ENCODE measurements at regions not wholly inside any gene's neighbourhood (a gene's known extent, or its start where the extent isn't known, plus 50 kb on each side); places are given as distances from the start of the nearest gene placed in this dataset.

GRCh38 chr12:13503094-13503835, 306.7 kb downstream of the EMP1 start:
- no peak for DNase-seq (ENCODE audit: low spot score)

DNA sequence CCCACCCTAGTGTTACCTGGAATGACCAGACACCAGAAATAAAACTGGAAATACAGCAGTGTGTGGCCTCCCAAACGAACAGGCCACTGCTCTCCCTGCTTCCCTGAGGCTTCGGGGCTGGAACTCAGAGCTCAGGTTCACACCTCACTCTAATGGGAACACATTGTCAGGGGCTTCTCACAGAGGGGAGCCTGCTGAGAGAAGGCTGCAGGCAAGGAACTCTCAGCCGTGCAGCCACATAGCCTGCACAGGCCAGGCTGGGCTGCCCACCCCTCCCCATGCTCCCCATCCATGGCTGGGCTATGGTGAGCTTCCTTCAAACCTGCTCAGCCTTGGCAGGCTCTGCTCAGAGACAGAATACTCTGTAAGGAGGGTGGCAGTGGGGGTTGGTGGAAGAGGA, 302.5 kb downstream of the EMP1 start:
- no peak for DNase-seq (ENCODE audit: low spot score)

DNA sequence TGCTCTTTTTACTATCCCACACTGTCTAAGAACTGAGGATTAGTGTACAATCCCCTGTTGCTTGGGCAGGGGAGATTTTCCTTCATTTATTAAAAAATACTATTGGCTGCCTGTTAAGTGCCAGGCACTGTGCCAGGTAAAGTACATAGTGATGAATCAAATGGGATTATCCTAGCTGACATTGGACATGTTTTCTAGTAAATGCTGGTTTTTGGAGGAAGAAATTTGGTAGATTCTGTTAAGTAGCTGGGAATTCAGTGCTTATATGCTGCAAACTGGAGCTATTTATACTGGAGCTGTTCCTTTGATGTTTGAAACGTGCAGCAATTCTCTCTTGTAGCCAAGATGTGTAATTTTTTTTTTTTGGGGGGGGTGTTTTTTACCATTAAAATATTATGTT, 299.6 kb downstream of the EMP1 start:
- no peak for DNase-seq (ENCODE audit: low spot score)

DNA sequence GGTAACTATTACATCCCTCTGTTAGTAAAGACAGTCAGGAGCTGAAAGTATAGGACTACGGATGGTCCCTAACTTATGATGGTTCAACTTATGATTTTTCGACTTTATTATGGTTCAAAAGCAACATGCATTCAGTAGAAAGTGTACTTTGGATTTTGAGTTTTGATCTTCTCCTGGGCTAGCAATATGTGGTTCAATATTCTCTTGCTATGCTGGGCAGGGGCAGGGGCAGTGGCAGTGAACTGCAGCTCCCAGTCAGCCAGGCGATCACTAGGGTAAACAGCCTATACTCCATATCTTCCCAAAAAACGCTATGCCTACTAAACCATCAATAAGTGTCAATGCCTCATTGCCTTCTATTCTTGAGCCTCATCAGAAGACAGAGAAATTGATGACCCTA, 292.7 kb downstream of the EMP1 start:
- no peak for DNase-seq (ENCODE audit: low spot score)

DNA sequence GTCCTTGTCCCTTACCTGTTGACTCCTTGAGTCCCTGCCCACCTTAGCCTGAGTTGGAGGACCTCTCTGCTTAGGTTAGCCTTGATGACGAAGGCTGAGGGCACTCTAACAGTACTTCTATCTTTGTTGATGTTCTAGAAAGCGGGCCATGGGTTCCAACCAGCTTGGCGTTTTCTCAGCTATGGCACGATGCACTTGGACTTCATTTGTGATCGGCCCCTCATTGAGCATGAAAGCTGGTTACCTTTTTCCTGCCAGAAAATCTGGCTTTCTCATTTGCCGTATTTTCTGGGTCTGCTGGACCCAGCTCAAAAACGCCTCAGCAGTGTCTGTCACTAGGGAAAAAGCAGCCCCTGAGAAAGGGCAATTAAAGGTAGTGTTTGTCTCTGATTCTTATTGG, 290.8 kb downstream of the EMP1 start:
- no peak for DNase-seq (ENCODE audit: low spot score)

DNA sequence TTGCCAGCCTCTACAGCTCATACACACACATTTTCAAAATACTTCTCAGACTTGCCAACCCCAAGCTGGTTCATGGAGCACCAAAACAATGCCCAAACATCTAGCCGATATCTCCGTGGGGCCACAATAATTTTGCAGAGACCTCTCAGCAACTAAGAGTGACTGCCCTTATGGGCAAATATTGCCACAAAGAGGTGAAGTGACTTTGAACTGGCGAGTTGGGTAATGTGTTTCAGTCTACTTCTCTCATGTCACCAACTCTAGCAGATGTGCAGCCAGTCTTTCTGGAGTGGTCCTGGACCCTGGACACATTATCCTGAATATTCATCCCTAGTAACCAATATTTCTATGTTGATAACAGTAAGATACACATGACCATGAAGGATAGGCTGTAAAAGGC, 290.3 kb downstream of the EMP1 start:
- no peak for DNase-seq (ENCODE audit: low spot score)

GRCh38 chr12:13478650-13479181, 282.2 kb downstream of the EMP1 start:
- no peak for DNase-seq (ENCODE audit: low spot score)

DNA sequence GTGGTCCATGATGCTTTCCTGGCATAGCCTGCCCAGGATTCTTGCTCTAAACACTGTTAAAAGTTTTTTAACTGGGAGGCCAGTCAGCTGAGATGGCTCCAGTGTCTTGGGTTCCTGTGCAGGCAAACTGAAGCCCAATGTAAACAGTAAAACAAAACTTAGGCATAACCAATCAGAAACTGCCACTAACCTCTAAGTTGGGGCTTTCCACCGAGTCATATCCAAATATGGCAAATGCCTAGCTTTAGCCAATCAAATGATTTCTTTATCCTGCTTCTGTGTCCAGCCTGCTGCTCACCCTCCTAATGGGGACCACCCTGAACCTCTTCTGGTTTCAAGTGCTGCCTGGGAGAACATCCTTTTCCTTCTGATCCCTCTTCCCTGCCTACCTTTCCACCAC, 277.9 kb downstream of the EMP1 start:
- no peak for DNase-seq (ENCODE audit: low spot score)

GRCh38 chr12:13472690-13473089, 276.2 kb downstream of the EMP1 start:
- DNase-seq (ENCODE audit: low spot score), result peak; percentile 9

DNA sequence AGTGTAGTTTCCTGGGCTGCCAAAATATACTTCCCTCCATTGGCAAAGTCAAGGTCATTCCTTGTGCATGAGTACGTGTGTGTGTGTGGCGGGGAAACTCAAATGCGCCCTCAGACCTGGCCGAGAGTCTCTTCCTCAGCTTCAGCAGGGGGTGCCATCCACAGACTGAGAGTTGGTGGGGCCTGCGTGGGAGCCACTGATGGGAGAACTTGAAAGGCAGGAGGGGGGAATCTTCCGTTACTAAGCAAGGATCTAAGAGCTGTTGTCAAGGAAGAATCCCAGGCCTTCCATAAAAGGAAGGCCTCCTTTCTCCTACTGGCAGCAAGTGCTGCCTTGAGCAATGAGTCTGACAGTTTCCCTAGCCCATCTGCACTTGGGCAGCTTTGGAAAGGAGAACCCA, 274.9 kb downstream of the EMP1 start:
- no peak for DNase-seq (ENCODE audit: low spot score)

DNA sequence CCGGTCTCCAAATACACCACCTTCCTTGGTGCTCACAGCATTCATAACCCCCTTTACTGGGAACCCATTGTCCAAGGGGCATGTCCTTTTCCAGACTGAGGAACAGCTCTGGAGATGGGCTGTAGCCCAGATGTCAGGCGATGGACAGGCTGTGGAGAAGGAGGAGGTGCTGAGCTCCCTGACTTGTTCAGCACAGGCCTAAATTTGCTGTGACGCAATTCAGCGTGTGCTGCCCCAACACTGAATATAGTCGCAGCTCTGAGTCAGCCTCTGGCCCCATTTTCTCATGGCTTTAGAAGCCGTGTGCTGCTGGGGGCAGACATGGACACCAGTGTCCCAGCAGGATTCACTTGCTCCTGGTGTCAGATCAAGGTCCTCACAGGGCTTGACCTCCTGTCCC, 269.1 kb downstream of the EMP1 start:
- DNase-seq (ENCODE audit: low spot score), result peak; percentile 62

DNA sequence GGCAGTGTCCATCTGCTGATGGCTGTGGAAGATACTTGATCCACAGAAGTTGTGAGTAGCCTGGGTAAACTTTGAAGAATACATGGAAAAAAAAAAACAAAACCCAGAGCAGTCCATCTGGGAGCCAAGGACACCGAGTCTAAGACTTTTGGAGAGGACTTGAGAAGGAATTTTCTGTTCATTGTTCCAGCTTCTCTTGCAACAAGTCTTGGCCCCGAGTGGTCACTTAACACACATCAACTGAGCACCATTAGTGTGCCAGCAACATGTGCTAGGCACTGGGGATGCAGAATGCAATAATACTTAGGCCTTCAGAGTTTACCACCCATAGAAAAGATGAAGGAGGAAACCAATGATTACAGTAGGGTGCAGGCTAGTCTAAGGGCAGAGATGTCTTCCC, 266.7 kb downstream of the EMP1 start:
- DNase-seq (ENCODE audit: low spot score), result no peak

DNA sequence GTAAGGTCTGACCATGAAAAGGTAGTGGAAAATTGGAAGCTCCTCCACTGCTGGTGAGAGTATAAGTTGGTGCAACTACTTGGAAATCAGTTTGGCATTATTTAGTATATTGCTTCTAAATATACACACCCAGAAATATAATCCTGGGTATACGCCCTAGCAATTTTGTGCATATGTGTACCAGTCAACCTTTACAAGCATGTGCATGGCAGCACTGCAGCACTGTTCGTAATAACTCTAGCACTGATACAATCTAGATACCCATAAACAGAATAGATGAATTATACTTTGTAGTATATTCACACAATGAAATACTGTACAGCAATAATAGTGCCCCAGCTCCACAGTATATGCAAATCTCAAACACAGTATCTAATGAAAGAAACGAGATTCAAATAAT, 265.9 kb downstream of the EMP1 start:
- no peak for DNase-seq (ENCODE audit: low spot score)

DNA sequence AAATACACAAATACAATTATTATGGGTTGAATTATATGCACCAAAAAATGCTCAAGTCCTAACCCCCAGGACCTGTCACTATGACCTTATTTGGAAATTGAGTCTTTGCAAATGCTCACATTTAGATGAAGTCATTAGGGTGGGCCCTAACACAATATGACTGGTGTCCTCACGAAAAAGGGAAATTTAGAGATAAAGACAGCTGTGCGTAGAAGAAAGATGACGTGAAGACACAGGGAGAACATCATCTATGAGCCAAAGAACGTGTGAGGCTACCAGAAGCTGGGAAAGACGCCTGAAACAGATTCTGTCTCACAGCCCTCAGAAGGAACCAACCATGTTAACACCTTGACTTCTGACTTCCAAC, 259.2 kb downstream of the EMP1 start:
- no peak for DNase-seq (ENCODE audit: low spot score)

- no peak for DNase-seq (ENCODE audit: low spot score)
These were observed 258.7 kb downstream of the EMP1 start for GRCh38 chr12:13454991-13455777.

GRCh38 chr12:13452955-13453570, 256.5 kb downstream of the EMP1 start:
- no peak for DNase-seq (ENCODE audit: low spot score)

GRCh38 chr12:13451776-13452175, 255.2 kb downstream of the EMP1 start:
- DNase-seq (ENCODE audit: low spot score), result no peak

DNA sequence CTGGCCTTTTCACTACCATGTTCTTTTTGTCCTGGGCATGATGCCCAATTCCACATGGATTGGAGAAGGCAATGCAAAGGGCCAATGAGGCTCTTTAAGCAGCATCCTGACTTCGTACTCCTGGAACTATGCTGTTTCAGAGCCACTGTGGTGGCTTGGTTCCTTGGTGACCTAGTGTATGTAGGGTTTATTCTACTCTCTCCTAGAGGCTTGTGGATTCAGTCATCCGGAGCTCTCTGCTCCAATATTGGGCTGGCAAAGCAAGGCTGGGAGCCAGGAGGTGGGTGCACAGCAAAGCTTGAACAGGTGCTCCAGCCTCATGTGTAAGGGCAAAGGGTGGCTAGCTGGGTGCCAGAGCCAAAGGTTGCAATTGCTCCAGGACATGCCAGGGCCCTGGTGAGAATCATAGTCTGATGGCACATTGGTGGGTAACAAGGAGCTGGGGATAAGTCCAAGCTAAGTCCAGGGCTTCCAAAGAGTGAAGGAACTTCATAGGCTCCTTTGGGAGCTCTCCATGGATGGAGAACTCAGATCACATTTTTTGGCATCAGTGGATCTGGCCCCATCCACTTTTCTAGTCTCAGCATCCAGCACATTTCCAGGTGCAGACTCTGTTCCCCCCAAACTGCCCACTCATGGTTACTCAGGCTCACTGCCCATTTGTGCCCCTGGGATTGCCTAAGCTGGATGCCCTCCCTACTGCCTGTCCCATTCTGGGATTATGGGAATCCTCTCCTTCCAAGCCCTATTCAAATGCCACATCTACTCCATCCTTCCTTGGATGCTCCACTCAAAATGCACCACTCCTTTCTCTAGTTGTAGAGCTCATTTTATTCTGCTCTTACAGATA, 253.9 kb downstream of the EMP1 start:
- no peak for DNase-seq (ENCODE audit: low spot score)

DNA sequence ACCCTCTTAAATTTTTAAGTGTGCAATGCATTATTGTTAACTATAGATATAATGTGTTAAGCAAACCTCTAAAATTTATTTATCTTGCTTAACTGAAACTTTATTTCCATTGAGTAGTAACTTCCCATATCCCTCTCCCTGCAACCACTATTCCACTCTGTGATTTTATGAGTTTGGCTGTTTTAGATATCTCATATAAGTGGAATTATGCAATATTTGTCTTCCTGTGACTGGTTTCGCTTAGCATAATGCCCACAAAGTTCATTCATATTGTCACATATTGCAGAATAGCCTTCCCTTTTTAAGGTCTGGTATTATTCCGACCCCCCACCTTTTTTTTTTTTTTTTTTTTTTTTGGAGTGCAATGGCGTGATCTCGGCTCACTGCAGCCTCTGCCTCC, 247.6 kb downstream of the EMP1 start:
- DNase-seq (ENCODE audit: low spot score), result no peak

DNA sequence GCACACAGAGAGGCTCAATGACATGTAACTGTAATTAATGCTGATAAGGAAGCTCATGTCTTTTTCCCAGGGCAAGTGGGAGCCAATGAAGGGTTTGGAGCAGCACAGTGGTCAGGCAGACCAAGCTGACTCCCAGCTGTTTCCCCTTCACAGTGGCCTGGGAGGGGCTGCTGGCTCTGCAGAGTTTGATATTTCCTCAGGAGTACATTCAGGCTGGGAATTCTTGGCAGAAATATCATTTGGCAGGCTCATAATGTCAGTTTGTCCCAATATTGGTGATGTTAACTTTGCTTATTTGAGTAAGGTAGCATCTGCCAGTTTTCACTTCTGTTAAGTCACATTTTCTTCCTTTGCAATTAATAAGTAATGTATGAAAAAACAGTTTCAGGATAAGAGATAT, 247.0 kb downstream of the EMP1 start:
- DNase-seq (ENCODE audit: low spot score), result no peak

DNA sequence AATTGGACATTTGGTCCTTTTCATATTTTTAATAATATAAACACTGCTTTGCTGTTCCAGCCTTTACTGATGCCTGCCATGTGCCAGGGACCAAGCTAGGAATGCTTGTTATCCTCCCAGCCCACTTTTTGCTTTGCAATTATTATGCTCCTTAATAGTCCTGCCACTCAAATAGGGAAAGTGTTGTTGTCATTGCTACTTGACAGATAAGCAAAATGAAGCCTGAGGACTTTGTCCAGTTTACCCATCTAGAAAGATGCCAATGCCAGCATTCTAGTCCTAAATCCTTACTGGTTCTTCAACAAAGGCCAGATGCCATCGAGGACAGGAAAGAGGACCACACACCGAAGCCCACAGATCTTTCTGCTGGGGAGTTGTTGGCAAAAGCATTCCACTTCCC, 246.5 kb downstream of the EMP1 start:
- no peak for DNase-seq (ENCODE audit: low spot score)

DNA sequence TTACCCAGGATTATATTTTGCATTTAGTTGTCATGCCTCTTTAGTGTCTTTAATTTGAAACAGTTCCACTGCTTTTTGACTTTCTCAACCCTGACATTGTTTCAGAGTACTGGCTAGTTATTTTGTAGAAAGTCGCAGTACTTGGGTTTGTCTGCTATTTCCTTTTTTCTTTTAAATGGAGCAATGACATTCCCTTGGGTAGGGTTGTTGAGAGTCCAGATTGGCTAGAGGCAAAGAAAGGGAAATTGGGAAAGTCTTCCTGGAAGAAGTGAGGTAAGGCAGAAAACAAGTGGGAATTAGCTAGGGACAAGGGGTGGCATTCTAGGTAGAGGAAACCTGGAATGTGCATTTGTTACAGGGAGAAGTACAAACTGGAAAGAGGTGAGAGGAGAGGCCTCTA, 245.9 kb downstream of the EMP1 start:
- no peak for DNase-seq (ENCODE audit: low spot score)

All from AG08395 (cell line).